Epidermal melanocyte (primary cell): ENCODE measurements at regions not wholly inside any gene's neighbourhood (a gene's known extent, or its start where the extent isn't known, plus 50 kb on each side); places are given as distances from the start of the nearest gene placed in this dataset.

ENCODE experiments used
- DNase-seq: peaks from one replicate; pipeline ENCODE4 v3.0.0; 2011; ENCODE audit warnings: low spot score; ENCODE audit not compliant: insufficient read length

DNA sequence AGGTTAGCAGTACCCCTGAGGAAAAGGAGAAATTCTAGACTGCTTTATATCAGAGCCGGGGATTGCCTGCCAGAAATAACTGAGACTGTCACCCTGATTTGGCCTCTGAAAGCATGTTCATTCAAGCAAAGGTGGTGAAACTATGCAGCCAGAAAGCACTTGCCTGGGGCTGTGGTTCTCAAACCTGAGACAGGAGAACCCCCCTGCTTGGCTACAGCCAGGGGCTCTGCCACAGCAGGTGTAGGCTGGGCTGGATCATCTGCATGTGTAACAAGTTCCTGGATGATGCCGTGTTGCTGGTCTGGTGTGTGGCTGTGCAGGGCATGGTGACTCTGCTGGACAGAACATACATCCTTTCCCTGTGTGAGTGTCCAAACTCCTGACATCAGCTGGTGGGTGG, 157.8 kb downstream of the NXNL2 start:
- DNase-seq = no peak

DNA sequence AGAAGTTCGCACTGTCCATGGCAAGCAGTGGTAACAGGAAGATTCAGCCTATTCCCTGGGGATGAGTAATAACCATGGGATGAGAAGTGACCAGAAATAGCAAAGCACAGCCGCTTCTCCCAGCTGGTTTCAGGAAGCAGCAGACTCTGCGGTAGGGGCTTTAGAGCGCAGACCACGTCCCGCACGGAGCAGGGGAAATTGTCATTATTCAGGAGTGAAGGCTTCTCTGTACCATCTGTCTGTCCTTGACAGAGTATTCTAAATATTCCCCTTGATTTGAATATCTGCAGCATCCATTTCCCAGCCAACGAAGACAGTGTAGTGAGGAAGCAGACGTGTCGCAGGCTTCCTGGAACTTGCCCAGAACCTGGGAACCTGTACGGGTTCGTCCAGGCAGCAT, 159.6 kb downstream of the NXNL2 start:
- DNase-seq = no peak

DNA sequence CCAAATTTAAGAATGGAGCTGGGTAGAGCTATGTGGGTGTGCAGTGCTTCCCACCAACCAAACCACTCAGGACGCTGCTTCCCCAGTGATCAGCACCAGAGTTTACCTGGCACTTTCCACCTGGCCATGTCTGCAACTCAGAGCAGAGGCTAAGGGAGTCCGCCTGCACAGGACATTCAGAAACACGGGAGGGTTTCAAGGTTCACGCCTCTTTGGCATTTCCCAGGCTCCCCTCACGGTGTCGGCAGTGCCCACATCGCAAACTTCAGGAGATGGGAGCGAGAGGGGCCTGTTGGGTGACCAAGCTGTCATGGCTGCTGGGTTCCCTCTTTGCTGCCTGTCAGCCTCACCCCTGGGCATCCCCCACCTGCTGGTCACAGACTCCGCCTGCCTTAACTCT, 161.5 kb downstream of the NXNL2 start:
- DNase-seq = no peak

DNA sequence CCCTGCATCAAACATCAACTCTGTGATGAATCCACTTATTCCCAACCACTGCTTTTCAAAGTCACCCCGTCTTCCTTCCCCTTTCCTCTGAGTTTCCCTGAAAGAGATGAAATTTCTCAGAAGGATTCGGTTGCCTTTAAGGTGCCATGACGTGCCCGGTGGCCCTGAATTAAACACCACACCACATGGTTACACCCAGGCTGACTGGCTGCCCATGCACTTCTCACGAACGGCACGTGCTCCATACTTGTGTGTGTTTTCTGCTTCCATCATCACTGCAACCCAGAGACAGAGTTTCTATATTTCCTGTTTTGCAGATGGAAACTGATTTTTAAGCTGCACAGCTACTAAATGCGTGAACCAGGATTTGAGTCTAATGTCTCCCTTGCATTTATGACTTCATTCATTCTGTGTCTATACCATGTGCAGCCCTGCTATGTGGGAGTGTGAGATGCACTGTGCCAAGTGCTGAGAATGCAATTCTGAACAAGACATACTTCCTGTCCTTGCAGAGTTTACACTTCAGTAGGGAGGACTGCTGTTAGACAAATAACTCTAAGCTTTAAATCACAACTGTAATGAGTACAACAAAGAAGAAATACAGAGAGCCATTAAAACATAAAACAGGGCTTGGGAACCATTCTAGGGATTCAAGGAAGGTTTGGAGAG, 162.9 kb downstream of the NXNL2 start:
- DNase-seq = no peak

DNA sequence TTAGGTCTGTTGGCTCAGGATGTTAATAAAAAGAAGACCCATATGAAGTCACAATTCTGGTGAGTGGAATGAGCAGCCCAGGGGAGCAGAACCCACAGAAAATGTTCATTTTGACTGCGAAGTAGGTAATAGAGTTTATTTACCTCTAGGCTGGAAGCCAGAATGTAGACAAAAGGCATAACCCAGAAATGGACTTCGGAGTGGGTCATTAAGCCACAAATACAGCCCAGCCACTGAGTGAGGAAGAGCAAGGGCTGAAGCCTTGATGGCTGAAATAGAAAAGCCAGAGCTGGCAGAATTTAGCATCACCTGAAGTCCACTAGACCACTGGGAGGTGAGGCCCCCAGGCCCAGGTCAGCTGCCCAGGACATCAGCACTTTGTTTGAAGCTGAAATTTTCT, 168.0 kb downstream of the NXNL2 start:
- DNase-seq = no peak

DNA sequence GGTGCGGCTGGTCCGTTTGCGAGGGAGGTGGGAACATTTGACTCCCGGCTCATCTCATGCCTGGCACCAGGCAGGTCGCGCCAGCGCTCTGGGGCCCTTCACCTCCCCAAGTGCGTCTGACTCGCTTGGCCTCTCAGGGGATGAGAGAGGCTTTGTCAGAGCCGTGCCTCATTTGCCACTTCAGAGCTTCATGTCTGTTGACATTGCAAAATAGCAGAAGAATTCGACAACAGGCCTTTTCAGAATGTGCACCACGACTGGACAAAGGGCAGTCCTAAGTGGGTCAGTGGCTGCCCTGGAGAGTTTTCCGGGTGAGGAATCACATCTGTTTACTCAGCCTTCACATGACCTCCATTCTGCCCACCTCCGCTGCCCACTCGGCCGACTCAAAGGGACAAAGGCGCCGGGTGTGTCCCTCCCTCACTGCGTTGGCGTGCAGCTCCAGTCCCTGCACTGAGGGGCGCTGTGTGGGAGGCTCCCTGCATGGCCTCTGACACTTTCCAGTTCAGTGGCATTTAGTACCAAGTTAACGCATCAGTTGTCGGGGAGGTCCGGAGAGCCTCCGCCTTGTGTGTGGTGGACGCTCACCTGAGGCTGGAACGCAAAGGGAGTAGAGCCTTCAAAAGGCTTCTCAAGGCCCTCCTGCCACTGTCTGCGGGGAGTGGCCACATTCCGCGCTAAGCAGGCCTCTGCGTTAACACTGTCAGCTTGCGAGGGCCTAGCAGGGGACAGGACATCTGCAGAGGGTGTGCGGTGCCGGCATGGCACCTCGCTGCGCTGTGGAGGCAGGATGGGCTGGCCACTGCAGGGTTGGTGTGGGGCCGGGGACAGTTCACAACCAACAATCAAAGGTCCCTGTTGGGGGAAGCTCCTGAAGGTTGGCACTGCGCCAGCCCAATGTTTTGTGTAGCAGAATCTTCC, 171.5 kb downstream of the NXNL2 start:
- DNase-seq = no peak

DNA sequence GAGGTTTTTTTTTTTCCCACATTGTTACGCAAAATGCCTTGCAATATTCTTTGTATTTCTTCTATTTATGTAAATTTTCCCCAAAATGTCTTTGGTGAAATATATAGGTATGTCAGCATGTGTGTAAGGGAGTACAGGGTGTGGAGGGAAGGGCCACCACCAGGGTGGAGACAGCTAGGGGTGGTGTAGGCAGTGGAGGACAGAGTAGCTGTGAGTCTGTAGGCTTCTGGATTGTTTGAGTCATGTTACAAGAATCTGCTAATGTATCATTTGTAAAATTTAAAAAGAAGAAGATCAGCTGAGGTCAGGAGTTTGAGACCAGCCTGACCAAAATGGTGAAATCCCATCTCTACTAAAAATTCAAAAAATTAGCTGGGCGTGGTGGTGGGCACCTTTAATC, 175.5 kb downstream of the NXNL2 start:
- no peak for DNase-seq

DNA sequence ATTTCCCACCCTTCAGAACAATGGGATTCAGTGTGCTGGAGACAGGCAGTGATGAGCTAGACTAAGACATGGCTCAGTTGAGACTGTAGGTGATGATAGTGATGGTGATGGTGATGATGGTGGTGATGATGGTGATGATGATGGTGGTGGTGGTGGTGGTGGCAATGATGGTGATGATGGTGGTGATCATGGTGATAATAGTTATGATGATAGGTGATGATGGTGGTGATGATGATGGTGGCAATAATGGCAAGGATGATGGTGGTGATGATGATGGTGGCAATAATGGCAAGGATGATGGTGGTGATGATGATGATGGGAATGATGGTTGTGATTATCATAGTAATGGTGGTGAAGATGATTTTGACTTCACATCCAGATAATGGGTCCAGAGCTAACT, 176.7 kb downstream of the NXNL2 start:
- DNase-seq = no peak

DNA sequence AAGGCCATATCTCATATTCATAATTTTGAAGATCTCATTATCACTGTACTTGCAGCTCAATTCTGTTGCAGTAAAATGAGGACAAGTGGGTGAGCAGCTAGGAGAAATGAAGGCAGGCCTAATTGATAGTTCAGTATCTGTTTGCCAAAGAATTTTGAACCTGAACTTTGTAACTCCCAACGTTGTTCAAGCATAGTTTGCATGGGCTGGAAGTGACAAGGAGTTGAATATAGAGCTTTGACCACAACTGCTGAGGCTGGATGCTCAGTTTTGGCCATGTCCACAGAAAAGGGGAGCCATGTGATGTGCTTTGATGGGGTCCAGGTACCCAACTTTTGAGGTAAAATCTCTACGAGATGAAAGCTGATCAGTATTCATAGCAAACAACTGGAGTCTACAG, 177.5 kb downstream of the NXNL2 start:
- no peak for DNase-seq

DNA sequence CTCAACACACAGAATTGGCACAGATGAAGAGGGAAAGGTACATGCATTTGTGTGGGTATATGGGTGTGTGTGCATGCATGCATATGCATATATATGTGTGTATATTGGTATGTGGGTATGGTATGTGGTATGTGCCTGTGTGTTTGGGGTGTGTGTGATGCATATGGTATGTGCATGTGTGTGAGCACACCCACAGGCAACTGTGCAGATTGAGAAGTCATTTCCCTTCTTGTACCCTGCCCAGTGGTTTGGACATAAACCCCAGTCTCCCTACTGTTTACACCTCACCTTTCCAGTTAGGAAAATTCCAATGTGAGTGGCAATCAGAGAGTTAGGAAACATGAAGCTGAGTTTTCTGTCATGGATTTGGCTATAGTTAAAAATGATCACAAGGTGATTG, 178.0 kb downstream of the NXNL2 start:
- DNase-seq = no peak

DNA sequence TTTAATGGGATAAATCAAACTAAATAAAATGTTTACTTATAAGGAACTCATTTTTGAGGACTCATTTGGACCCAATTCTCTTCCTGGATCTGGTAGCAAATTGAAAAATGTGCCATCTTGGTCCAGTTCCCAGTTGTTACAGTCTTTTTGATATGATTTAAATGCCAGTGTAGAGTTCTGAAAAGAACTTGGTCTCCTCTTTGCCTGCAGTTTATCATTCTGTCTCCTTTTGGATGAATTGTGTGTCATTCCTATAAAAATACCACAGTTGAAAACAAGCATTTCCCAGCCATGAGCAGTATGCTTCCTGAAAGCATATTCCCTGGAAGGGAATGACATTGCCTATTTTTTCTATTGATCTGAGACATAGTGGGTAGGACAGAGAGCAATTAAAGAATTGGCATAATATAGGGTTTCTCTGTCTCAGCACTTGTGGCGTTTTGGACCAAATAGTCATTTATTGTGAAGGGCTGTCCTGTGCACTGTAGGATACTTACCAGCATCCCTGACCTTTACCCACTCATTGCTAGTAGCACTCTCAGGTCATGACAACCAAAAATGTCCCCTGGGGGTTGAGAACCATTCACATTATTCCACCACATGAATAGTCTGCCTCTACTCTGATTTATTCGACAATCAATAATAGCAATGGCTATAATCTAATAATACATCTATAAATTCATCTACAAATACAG, 181.8 kb downstream of the NXNL2 start:
- no peak for DNase-seq

DNA sequence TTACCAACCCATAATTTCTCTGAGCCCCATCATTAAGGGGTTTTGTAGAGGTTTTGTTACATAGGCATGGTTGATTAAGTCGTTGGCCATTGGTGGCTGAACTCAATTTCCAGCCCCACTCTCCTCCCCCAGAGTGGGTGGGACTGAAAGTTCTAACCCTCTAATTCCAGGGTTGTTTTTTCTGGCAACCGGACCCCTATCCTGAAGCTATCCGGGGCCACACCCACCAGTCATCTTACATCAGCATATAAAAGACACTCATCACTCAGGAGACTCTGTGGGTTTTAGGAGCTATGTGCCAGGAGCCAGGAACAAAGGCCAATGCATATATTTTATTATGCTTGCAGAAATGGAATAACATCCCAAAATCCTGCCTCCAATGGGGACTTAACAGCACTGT, 186.0 kb downstream of the NXNL2 start:
- no peak for DNase-seq

DNA sequence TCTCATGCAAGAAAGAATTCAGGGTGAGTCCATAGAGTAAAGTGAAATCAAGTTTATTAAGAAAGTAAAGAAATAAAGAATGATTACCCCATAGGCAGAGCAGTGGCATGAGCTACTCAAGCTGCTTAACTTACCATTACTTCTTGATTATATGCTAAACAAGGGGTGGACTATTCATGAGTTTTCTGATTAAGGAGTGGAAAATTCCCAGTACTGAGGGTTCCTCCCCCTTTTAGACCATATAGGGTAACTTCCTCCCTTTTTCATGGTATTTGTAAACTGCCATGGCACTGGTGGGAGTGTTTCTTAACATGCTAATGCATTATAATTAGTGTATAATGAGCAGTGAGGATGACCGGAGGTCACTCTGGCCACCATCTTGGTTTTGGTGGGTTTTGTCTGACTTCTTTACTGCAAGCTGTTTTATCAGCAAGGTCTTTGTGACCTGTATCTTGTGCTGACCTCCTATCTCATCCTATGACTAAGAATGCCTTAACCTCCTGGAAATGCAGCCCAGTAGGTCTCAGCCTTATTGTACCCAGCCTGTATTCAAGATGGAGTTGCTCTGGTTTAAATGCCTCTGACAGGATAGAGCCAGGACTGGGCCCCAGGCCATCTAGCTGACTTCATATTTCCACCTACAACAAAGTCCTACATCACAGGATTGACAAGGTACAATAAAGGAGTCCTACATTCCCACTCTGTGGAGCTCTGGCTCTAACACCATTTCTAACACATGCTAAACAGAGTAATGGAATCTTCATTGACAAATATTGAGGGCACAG, 186.7 kb downstream of the NXNL2 start:
- no peak for DNase-seq

DNA sequence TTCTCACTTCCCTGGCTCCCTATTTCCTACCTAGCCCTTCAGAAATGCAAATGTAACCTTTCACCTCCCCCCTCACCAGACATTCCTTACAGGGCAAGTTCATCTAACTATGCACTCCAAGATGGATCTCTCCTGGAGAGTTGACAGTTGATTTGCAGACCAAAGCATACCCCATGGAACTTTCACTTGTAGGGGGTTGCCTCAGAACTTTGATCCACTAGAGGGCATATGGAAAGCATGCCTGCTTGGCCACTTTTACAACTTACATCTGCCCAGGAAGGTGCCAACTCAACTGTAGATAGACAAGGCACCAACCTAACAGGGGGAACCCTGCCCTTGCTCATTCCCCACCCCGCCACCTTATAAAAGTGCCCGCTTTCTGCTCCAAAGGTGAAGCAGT, 187.8 kb downstream of the NXNL2 start:
- DNase-seq = no peak

DNA sequence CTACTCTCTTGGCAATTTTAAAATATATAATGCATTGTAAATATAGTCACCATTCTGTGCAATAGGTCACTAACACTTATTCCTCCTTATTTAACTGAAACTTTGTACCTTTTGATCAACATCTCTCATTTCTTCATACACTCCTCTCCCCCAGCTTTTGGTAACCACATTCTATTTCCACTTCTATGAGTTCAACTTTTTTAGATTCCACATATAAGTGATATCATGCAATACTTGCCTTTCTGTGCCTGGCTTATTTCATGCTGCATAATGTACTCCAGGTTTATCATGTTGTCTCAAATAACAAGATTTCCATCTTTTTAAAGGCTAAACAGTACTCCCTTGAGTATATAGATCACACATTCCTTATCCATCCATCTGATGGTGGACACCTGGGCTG, 188.8 kb downstream of the NXNL2 start:
- DNase-seq = no peak

DNA sequence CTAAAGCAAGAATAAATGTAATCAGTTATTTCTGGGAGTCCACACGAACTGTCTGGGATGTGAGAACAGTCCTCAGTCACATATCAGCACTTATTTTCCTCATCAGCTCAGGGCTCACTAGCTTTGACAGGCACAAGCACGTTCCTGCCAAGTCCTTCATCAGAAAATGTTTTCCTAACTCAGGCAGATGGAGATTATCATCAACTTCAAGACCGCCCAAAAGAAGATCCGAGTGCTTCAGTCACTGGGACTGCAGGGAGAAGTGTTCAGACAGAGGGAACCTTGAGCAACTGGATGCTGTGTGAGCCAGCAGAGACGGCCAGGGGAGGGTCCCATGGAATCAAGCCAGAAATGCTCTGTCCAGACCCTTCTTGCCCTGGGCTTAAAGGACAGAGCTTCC, 189.4 kb downstream of the NXNL2 start:
- no peak for DNase-seq

DNA sequence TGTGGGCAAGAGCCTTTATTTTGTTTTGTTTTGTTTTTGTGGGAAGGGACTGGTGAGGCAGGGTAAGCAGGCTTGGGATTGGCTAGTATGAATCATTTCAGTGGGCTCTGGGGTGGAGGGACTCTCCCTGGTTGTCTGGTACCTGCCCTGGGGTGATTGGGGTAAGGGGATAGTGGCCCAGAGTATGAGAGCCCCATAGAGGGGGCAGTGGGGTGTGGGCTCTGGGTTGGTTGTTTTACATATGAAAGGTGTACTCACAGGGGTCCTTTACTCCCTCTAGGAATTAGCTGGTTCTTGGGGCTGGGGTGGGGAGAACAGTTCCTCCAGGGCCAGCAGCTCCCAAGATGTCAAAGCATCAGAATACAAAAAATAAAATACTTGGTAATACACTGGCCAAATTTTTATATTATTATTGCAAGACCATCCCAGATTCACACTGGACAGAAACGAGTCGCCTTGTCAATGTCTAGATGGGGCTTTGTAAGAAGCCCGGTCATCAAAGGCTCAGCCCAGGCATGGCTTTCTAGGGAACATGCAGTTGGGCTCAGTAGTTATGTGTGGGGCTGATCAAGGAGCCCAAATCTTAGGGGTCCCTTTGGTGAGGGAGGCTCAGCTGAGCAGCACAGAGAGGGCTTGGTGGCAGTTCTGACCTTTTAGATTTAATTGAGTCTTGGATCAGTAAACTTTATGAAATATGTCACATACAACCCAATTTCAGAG, 190.5 kb downstream of the NXNL2 start:
- DNase-seq = no peak

DNA sequence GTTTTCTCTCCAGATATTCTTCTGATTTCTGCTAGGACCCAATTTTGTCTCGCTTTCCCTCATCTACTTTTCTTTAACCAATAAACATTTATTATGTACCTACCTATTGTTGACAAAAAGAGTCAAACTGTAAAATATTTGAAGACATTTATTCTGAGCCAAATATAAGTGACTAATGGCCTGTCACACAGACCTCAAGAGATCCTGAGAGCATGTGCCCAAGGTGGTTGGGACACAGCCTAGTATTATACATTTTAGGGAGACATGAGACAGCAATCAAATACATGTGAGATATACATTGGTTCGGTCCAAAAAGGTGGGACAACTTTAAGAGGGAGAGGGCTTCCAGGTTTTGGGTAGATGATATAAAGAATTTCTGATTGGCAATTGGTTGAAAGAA, 191.8 kb downstream of the NXNL2 start:
- DNase-seq = no peak

DNA sequence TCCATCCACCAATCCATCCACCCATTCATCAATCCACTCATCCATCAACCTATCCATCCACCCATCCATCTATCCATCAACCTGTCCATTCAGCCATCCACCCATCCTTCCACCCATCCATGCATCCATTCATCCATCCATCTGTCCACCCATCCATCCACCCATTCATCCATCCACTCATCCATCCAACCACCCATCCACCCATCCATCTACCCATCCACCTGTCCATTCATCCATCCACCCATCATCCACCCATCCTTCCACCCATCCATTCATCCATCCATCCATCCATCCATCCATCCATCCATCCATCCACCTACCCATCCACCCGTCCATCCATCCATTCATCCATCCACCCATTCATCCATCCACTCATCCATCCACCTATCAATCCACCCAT, 195.8 kb downstream of the NXNL2 start:
- no peak for DNase-seq

DNA sequence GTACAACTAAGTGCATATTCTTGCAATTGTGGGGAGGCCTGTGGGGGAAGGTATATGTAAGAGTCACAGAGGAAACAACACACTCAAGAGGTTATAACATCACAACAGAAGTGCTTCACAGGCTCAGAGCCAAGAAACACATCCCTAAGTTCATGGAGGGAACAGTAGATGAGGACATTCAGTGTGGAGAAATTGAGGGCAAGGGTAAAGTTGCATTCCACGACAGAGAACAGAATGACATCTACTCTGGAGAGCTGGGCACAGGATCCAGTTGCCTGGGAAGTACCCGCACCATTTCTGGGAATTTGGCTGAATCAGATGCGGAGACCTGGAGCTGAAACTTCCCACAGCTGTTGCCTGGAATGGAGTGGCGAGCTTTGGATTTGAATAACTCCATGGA, 197.2 kb downstream of the NXNL2 start:
- peak; percentile 18 for DNase-seq
